Ectodermal cell (in vitro differentiated cells): ENCODE measurements at regions not wholly inside any gene's neighbourhood (a gene's known extent, or its start where the extent isn't known, plus 50 kb on each side); places are given as distances from the start of the nearest gene placed in this dataset.

ENCODE experiments used
- H3K27ac ChIP-seq: 2 replicates; pipeline ENCODE4 v1.7.0; 2013; ENCODE audit warnings: mild to moderate bottlenecking, low read depth, low read length; ENCODE audit not compliant: insufficient read depth, poor library complexity, severe bottlenecking
- H3K27me3 ChIP-seq: 2 replicates; pipeline ENCODE4 v1.7.0; 2013; ENCODE audit warnings: mild to moderate bottlenecking, low read length; ENCODE audit not compliant: insufficient read depth, control insufficient read depth, poor library complexity, severe bottlenecking
- H3K36me3 ChIP-seq: one replicate; pipeline ENCODE4 v1.7.0; 2013; ENCODE audit warnings: low read length; ENCODE audit not compliant: control insufficient read depth, insufficient read depth
- H3K4me1 ChIP-seq: one replicate; pipeline ENCODE4 v1.7.0; 2013; ENCODE audit warnings: low read length; ENCODE audit not compliant: control insufficient read depth, insufficient read depth
- H3K4me3 ChIP-seq: 2 replicates; pipeline ENCODE4 v1.7.0; 2013; ENCODE audit warnings: low read depth, low read length, control low read depth; ENCODE audit not compliant: insufficient read depth
- H3K9me3 ChIP-seq: 2 replicates; pipeline ENCODE4 v1.7.0; 2013; ENCODE audit warnings: mild to moderate bottlenecking, low read length, moderate library complexity; ENCODE audit not compliant: control insufficient read depth
- WGBS, 2 experiments: methylation state at CpG; one replicate each; pipeline ENCODE4 v1.1.7; 2013; ENCODE audit warnings: missing lambda C conversion rate in 2 of 2; 5-methylcytosine and 5-hydroxymethylcytosine counted together

DNA sequence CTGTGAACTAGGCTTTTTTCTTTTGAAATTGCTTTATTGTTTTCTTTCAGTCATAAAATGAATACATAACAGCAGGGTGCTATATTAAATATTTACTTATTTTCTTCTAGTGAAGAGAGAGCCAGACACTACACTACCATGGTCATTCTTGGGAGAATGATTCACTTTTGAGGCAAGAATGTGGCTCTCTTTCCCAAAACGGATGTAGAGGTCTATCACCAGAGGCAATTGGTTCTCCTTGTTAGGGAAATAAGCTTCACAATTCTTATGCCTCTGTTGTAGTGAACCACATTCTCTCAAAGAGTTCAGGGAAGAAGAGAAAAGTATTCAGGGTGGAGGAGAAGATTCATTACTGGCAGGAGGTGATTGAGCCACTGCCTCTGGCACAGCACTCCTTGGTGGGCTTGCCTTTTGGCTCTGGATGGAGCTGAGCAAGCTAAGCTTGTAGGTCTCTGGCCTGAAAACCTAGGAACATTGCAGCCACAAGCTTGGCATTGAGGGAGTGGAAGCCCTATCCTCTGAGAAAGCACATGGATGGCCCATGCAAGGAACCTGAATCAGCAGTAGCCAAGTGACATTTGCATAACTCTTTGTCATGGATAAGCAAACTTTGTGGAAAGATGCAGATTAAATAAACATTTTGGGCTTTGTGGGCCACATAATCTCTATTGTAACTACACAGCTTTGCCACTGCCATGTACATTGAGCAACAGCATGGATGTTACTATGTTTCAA is 179.0 kb upstream of the TNC start:
- no peak overlapping the region for H3K27ac ChIP-seq
- no peaks in the 10 kb centered on the region for H3K27me3 ChIP-seq
- no peaks in the 10 kb centered on the region for H3K36me3 ChIP-seq
- peaks cover 6% of the 10 kb centered on the region for H3K4me1 ChIP-seq
- no peak overlapping the region for H3K4me3 ChIP-seq
- H3K9me3 ChIP-seq: no peaks in the 10 kb centered on the region
- WGBS, 2 experiments: 75 to 77% methylated on average over 1 of the region's 1 CpG

DNA sequence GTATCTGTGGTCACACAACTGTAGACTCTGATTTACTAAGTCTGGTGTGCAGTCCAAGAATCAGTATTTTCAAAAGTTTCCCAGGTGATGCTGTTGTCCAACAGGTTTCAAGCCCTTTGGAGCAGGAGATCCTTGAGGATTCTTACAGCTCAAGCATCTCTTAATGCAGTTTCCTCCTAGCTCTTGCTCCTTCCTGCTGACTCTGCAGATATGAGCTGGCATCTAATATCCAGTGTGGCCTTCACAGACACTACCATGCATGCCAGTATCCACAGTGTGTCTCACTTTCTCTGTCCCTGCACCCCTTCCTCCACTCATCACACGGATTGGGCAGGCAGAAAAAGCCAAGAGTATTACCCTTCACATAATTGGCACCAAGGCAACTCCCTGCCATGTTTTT is 182.2 kb upstream of the TNC start:
- no peaks in the 10 kb centered on the region for H3K27me3 ChIP-seq
- no peaks in the 10 kb centered on the region for H3K4me1 ChIP-seq
- no peaks in the 10 kb centered on the region for H3K9me3 ChIP-seq
- no peak overlapping the region for H3K27ac ChIP-seq
- H3K4me3 ChIP-seq: no peak overlapping the region
- 93 to 100% methylated on average over 1 of the region's 1 CpG for WGBS, 2 experiments
- H3K36me3 ChIP-seq: no peaks in the 10 kb centered on the region

DNA sequence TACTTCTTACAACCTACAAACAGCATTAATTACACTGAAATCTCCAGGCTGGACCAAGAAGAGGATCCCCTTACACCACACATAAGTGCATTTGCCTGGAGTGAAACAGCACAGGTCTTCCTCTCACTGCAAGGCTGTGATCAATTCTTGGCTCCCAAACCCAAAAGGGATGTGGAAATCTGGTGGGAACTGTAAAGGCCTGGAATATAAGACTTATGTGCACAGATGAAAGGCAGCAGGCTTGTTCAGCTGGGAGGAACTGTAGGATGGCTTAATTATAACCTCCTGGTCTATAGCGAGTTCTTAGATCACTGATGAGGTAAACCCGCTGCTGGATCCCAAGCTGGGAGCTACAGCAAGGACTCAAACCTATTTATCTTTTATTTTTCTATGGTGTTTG is 182.9 kb upstream of the TNC start:
- H3K36me3 ChIP-seq: no peaks in the 10 kb centered on the region
- no peaks in the 10 kb centered on the region for H3K27me3 ChIP-seq
- H3K4me1 ChIP-seq: no peaks in the 10 kb centered on the region
- H3K9me3 ChIP-seq: no peaks in the 10 kb centered on the region
- 94 to 97% methylated on average over 2 of the region's 2 CpGs for WGBS, 2 experiments
- H3K4me3 ChIP-seq: no peak overlapping the region
- H3K27ac ChIP-seq: no peak overlapping the region

DNA sequence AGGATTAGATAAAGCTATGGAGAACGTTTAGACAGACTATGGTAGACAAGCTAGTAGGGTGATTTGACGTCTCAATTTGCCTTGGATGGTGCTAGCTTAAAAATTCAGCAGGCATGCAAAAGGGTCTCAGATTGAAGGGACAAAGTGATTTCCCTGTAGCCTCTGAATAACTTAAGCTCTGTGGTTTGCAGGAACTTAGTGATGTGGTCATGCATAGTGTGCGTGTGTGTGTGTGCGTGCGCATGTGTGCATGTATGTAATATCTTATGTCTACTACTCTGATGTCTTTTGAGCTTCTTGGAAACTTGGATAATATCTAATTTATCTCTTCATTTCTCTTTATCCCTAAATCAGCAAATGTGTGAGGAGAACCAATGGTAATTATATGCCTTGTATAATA is 183.6 kb upstream of the TNC start:
- Histone ChIP-seq H3K9me3 (no peaks in the 10 kb centered on the region), H3K27me3 (no peaks in the 10 kb centered on the region), H3K36me3 (no peaks in the 10 kb centered on the region), H3K4me3 (no peak overlapping the region), H3K27ac (no peak overlapping the region), H3K4me1 (no peaks in the 10 kb centered on the region)
- 90 to 93% methylated on average over 5 of the region's 5 CpGs for WGBS, 2 experiments

DNA sequence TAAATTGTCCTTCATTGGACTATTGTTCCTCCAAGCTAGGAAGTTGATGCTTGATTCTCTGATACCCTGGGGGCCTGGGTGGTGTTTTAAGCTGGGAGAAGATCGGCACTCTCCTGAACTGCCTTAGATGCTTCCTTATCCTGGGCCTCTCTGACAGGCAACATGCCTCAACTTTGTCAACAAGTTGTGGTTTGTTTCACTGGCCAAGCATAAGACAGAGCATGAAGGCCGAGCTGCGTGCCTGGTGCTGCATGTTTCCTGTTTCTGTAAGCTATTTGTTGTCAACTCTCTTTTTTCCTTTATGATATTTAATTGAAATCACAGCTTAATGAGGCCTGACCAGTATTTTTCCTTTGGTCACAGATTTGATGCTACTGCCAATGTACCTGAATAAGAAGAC is 187.6 kb upstream of the TNC start:
- H3K9me3 ChIP-seq: no peaks in the 10 kb centered on the region
- 82% methylated on average over 3 of the region's 3 CpGs for WGBS, 2 experiments

DNA sequence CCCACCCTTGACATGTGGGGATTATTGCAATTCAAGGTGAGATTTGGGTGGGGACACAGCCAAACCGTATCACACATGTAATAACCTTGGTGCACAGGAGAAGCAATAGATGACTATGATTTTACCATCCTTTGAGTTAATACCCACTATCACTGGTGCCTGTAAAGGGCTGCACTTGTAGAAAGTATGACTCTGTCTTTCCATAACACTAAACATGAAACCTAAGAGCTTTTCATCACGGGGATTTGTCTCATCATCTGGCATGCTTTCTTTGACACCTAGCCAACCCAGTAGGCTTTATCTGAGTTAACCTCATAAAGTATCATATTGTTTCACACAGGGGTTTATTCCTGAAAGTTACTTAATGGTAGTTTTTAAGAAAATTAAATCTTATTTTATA is 188.9 kb upstream of the TNC start:
- no peaks in the 10 kb centered on the region for H3K27me3 ChIP-seq
- H3K4me3 ChIP-seq: no peak overlapping the region
- H3K27ac ChIP-seq: no peak overlapping the region
- WGBS, 2 experiments: 89 to 94% methylated on average over 2 of the region's 2 CpGs
- H3K9me3 ChIP-seq: no peaks in the 10 kb centered on the region
- H3K4me1 ChIP-seq: no peaks in the 10 kb centered on the region
- H3K36me3 ChIP-seq: no peaks in the 10 kb centered on the region

More for the DNA sequence above, 187.6 kb upstream of the TNC start:
- no peak overlapping the region for H3K4me3 ChIP-seq
- no peak overlapping the region for H3K27ac ChIP-seq
- no peaks in the 10 kb centered on the region for H3K27me3 ChIP-seq
- H3K36me3 ChIP-seq: no peaks in the 10 kb centered on the region
- no peaks in the 10 kb centered on the region for H3K4me1 ChIP-seq

DNA sequence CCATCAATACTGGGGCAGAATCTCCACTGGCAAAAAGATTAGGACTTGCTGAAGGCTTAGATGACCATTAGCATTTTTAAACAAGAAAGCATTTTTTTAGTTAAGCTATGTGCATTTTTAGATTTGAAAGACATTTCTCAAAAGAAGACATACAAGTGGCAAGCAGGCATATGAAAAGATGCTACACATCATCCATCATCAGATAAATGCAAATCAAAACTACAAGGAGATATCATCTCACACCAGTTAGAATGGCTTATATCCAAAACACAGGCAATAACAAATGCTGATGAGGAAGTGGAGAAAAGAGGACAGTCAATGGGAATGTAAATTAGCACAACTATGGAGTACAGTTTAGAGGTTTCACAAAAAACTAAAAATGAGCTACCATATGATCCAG is 195.6 kb upstream of the TNC start:
- no peak overlapping the region for H3K4me3 ChIP-seq
- no peaks in the 10 kb centered on the region for H3K27me3 ChIP-seq
- no peaks in the 10 kb centered on the region for H3K4me1 ChIP-seq
- H3K9me3 ChIP-seq: no peaks in the 10 kb centered on the region
- H3K36me3 ChIP-seq: no peaks in the 10 kb centered on the region
- H3K27ac ChIP-seq: no peak overlapping the region

DNA sequence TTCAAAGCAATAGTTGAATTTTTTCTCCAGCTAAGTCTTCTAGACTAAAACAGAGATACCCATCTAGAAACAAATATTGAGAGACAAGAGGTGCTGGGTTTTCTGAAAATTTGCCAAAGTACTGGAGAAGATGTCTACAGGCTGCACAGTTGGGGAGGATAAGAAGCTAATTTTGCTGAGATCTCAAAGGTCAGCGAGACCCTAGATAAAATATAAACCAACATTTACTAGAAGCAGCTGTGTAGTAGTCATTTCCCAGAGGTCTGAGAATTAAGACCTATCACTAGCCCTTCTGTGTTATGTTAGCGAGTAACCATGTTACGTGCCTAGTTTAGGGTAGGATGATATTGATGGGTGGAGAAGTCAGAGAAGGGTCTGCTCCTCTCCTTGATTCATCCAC is 208.5 kb upstream of the TNC start:
- Histone ChIP-seq H3K9me3 (no peaks in the 10 kb centered on the region), H3K36me3 (no peaks in the 10 kb centered on the region), H3K27me3 (no peaks in the 10 kb centered on the region), H3K4me3 (no peak overlapping the region), H3K27ac (no peak overlapping the region), H3K4me1 (no peaks in the 10 kb centered on the region)
- 93 to 97% methylated on average over 3 of the region's 3 CpGs for WGBS, 2 experiments

DNA sequence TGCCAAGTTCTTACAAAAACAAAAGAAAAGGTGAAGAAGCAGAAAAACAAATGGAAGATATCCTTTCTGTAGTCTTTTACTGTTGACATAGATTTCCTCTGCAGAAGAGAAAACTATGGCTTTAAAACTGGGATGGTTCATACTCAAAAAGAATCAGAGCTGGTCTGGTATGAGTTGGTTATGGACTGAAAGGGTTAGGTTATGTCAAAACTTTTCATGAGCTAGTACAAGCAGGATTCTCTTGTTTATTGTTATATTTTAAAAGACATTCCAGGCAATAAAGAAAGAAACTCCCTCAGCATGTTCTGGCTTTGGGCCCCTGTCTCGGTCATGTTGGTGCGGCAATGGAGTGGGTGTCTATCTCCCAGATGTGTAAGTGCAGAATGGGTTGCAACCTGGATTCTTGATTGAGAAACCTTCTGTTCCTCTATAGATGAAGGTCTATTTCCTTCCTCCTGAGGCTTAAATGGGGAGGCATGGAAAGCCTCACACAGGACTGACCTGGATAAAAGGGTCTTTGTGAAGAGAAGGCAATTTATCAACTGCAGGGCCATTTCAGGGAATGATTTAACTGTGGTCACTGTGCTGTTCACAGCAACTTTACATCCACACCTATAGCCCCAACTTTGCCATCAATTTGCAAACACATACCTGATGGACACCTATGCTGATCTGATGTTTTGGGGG is 209.6 kb upstream of the TNC start:
- WGBS, 2 experiments: 96 to 100% methylated on average over 2 of the region's 2 CpGs
- Histone ChIP-seq H3K9me3 (no peaks in the 10 kb centered on the region), H3K27me3 (no peaks in the 10 kb centered on the region), H3K4me3 (no peak overlapping the region), H3K36me3 (no peaks in the 10 kb centered on the region), H3K27ac (no peak overlapping the region), H3K4me1 (no peaks in the 10 kb centered on the region)

DNA sequence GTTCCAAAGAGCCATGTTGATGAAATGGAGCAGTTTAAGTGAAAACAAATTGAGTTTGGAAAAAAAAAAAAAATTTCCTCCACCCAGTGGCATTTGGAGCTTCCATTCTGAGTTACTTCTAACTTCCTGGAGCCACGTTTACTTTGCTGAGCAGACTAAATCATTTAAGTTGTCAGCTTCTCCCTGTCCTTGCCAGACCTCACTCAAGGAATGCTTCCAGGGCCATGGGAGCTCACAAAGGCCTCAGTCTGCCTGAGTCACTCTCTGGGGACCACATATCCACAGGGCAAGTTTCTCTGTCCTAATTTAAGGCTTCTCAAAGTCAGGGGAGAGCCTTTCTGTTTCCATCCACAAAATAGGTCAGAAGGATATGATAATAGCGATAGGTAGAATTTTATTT is 210.3 kb upstream of the TNC start:
- no peaks in the 10 kb centered on the region for H3K4me1 ChIP-seq
- WGBS, 2 experiments: 76 to 78% methylated on average over 1 of the region's 2 CpGs
- no peaks in the 10 kb centered on the region for H3K27me3 ChIP-seq
- no peaks in the 10 kb centered on the region for H3K36me3 ChIP-seq
- no peak overlapping the region for H3K4me3 ChIP-seq
- no peak overlapping the region for H3K27ac ChIP-seq
- no peaks in the 10 kb centered on the region for H3K9me3 ChIP-seq
